ENCODE measurements at regions not wholly inside any gene's neighbourhood (a gene's known extent, or its start where the extent isn't known, plus 50 kb on each side); places are given as distances from the start of the nearest gene placed in this dataset.

DNA sequence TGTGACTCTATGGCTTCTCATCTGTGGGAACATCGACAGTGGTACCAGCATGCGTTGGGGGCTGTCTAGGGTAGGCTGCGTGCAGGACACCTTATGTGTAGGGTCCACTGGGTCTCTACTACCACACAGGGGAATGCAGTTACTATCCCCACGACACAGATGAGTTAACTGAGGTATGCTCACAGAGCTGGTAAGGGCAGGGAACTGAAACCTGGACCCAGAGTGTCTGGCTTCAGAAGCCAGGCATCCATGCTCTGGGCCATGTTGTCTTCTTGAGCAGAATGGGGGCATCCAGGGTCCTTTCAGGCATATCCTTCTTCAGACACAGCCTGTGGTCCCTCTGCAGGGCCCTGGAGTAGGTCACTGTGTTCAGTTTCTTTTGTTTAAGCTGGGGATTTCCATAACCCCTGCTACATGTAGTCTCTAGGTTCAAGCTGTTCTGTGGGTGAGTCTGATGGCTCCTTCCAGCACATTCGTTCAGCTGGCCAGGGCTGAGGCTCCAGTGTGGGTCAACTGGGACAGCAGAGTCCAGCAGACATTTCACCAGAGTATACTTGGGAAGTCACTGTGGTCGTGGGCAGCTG is 148.8 kb downstream of the GADD45G start:
- H3K9me2 ChIP-seq (replicated peaks; ENCODE audit: insufficient read depth, low read length): no peaks in the 10 kb centered on the region
- no peak overlapping the region for H2AFZ ChIP-seq (ENCODE audit: low read length)

DNA sequence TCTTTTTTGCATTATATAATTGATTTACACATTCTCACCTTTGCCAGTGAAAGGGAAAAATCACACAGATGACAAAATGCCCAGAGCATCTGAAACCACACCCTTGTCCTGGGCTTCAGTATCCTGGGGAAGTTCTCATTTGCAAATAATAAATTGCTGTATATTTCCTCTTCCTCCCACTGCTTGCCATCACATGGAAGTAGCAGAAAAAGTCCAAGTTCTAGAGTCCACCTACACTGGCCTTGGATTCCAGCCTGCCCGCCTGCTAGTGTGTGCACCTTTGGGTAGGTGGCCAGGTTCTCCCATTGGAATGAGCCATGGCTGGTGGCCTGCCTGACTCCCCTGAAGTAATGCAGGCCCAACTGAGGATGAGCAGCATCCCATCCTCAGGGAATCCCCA is 149.4 kb downstream of the GADD45G start:
- Histone ChIP-seq H3K4me2 (ENCODE audit: low read depth, low read length) (no peak overlapping the region), H3K4me3 (ENCODE audit: low read length) (no peak overlapping the region), H4K20me1 (ENCODE audit: insufficient read depth, low read length) (no peaks in the 10 kb centered on the region), H2AFZ (ENCODE audit: low read length) (no peak overlapping the region), H3K79me2 (ENCODE audit: low read length) (no peaks in the 10 kb centered on the region), H3K9ac (ENCODE audit: low read length) (no peak overlapping the region), H3K9me3 (replicated peaks; ENCODE audit: insufficient read depth, low read length) (no peaks in the 10 kb centered on the region), H3K27ac (ENCODE audit: low read length) (no peak overlapping the region), H3K36me3 (replicated peaks; ENCODE audit: insufficient read depth, low read length) (no peaks in the 10 kb centered on the region), H3K4me1 (ENCODE audit: low read length) (no peaks in the 10 kb centered on the region), H3K27me3 (replicated peaks; ENCODE audit: insufficient read depth, low read length) (no peaks in the 10 kb centered on the region), H3K9me2 (replicated peaks; ENCODE audit: insufficient read depth, low read length) (no peaks in the 10 kb centered on the region), H3F3A (ENCODE audit: insufficient read depth, low read length) (no peaks in the 10 kb centered on the region)
- no peak for DNase-seq
- no peak for TF ChIP-seq EZH2 (optimal IDR thresholded peaks at IDR 0.05; ENCODE audit: low read depth, low read length)
- no peak for TF ChIP-seq CTCF (IDR thresholded peaks at IDR 0.05; ENCODE audit: low read length)
- TF ChIP-seq EZH2phosphoT487 (IDR thresholded peaks at IDR 0.05; ENCODE audit: low read length): no peak

More for the DNA sequence above, 148.8 kb downstream of the GADD45G start:
- Histone ChIP-seq H3K9ac (ENCODE audit: low read length) (no peak overlapping the region), H3K27me3 (replicated peaks; ENCODE audit: insufficient read depth, low read length) (no peaks in the 10 kb centered on the region), H3K9me3 (replicated peaks; ENCODE audit: insufficient read depth, low read length) (no peaks in the 10 kb centered on the region), H3K36me3 (replicated peaks; ENCODE audit: insufficient read depth, low read length) (no peaks in the 10 kb centered on the region), H3F3A (ENCODE audit: insufficient read depth, low read length) (no peaks in the 10 kb centered on the region), H3K4me1 (ENCODE audit: low read length) (0 out of 2 replicates have a peak, but pooled peaks cover 1% of the 10 kb centered on the region), H3K4me3 (ENCODE audit: low read length) (no peak overlapping the region), H3K4me2 (ENCODE audit: low read depth, low read length) (no peak overlapping the region), H3K79me2 (ENCODE audit: low read length) (no peaks in the 10 kb centered on the region), H3K27ac (ENCODE audit: low read length) (no peak overlapping the region), H4K20me1 (ENCODE audit: insufficient read depth, low read length) (no peaks in the 10 kb centered on the region)
- DNase-seq: no peak
- TF ChIP-seq EZH2 (optimal IDR thresholded peaks at IDR 0.05; ENCODE audit: low read depth, low read length): no peak
- no peak for TF ChIP-seq CTCF (IDR thresholded peaks at IDR 0.05; ENCODE audit: low read length)
- TF ChIP-seq EZH2phosphoT487 (IDR thresholded peaks at IDR 0.05; ENCODE audit: low read length): no peak

DNA sequence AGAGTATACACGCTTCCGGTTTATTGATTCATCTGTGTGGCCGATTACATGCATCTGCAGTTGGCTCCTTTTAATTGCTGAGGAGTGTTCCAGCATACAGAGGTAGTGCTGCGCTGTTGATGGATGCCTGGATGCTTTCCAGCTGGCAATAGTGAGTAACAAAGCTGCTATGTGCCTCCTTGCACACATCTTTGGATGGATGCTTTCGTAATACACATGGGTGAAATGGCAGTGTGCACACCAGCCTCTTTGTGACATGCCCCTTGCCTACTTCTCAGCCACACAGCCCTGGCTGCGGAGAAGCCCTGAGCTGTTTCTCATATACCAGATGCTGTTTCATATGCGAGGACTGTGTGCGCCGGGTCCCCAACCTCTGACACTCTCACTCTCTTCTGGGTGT is 151.0 kb downstream of the GADD45G start:
- no peak overlapping the region for H2AFZ ChIP-seq (ENCODE audit: low read length)
- H3K9me2 ChIP-seq (replicated peaks; ENCODE audit: insufficient read depth, low read length): no peaks in the 10 kb centered on the region
- no peak overlapping the region for H3K9ac ChIP-seq (ENCODE audit: low read length)
- no peaks in the 10 kb centered on the region for H3K79me2 ChIP-seq (ENCODE audit: low read length)
- no peak overlapping the region for H3K27ac ChIP-seq (ENCODE audit: low read length)
- H4K20me1 ChIP-seq (ENCODE audit: insufficient read depth, low read length): no peaks in the 10 kb centered on the region
- no peaks in the 10 kb centered on the region for H3K4me1 ChIP-seq (ENCODE audit: low read length)
- H3K4me2 ChIP-seq (ENCODE audit: low read depth, low read length): no peak overlapping the region
- H3K27me3 ChIP-seq (replicated peaks; ENCODE audit: insufficient read depth, low read length): no peaks in the 10 kb centered on the region
- no peak overlapping the region for H3K4me3 ChIP-seq (ENCODE audit: low read length)
- H3K9me3 ChIP-seq (replicated peaks; ENCODE audit: insufficient read depth, low read length): no peaks in the 10 kb centered on the region
- TF ChIP-seq EZH2phosphoT487 (IDR thresholded peaks at IDR 0.05; ENCODE audit: low read length): no peak
- TF ChIP-seq CTCF (IDR thresholded peaks at IDR 0.05; ENCODE audit: low read length): no peak
- no peak for TF ChIP-seq EZH2 (optimal IDR thresholded peaks at IDR 0.05; ENCODE audit: low read depth, low read length)
- no peaks in the 10 kb centered on the region for H3F3A ChIP-seq (ENCODE audit: insufficient read depth, low read length)
- no peaks in the 10 kb centered on the region for H3K36me3 ChIP-seq (replicated peaks; ENCODE audit: insufficient read depth, low read length)
- no peak for DNase-seq
